ENCODE measurements at regions not wholly inside any gene's neighbourhood (a gene's known extent, or its start where the extent isn't known, plus 50 kb on each side); places are given as distances from the start of the nearest gene placed in this dataset.

- TF ChIP-seq, protein P1, sequence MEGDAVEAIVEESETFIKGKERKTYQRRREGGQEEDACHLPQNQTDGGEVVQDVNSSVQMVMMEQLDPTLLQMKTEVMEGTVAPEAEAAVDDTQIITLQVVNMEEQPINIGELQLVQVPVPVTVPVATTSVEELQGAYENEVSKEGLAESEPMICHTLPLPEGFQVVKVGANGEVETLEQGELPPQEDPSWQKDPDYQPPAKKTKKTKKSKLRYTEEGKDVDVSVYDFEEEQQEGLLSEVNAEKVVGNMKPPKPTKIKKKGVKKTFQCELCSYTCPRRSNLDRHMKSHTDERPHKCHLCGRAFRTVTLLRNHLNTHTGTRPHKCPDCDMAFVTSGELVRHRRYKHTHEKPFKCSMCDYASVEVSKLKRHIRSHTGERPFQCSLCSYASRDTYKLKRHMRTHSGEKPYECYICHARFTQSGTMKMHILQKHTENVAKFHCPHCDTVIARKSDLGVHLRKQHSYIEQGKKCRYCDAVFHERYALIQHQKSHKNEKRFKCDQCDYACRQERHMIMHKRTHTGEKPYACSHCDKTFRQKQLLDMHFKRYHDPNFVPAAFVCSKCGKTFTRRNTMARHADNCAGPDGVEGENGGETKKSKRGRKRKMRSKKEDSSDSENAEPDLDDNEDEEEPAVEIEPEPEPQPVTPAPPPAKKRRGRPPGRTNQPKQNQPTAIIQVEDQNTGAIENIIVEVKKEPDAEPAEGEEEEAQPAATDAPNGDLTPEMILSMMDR (conservative IDR thresholded peaks at IDR 0.05) = no peak
- TF ChIP-seq ZFX (IDR thresholded peaks at IDR 0.05) = no peak
Measured at GRCh38 chr21:31503939-31504338, 155.6 kb upstream of the SOD1 start.

Data from C4-2B (cell line).